Limb (tissue), 2 donors: ENCODE measurements at regions not wholly inside any gene's neighbourhood (a gene's known extent, or its start where the extent isn't known, plus 50 kb on each side); places are given as distances from the start of the nearest gene placed in this dataset.
"Not testable (repeated sequence)": the region's sequence is repeated elsewhere in the genome, so short reads cannot be mapped to it uniquely, and the experiment has no call there.

Source experiments
- DNase-seq, 2 donors: peaks; one replicate each; pipeline ENCODE4 v3.0.0-alpha.2; 2016; ENCODE audit errors: extremely low spot score in 2 of 2

GRCh38 chr9:78900500-78900899 lies 603.6 kb downstream of the PSAT1 start:
- no peak for DNase-seq

GRCh38 chr9:78902051-78902450 lies 605.1 kb downstream of the PSAT1 start:
- DNase-seq, result no peak

GRCh38 chr9:78903581-78903980 lies 606.7 kb downstream of the PSAT1 start:
- no peak for DNase-seq

GRCh38 chr9:78904686-78905085 lies 607.8 kb downstream of the PSAT1 start:
- no peak for DNase-seq

GRCh38 chr9:78905387-78905786 lies 608.5 kb downstream of the PSAT1 start:
- DNase-seq, result no peak

- no peak for DNase-seq
These were observed 609.2 kb downstream of the PSAT1 start for GRCh38 chr9:78905986-78906755.

GRCh38 chr9:78909566-78909965 lies 612.6 kb downstream of the PSAT1 start:
- no peak for DNase-seq

- DNase-seq, result not testable (repeated sequence)
These were observed 620.0 kb downstream of the PSAT1 start for GRCh38 chr9:78916884-78917283.

- no peak for DNase-seq
These were observed 622.1 kb downstream of the PSAT1 start for GRCh38 chr9:78918976-78919375.

- no peak for DNase-seq
These were observed 622.8 kb downstream of the PSAT1 start for GRCh38 chr9:78919701-78920100.

GRCh38 chr9:78921341-78921740 lies 624.4 kb downstream of the PSAT1 start:
- no peak for DNase-seq

- DNase-seq, result no peak
These were observed 627.2 kb downstream of the PSAT1 start for GRCh38 chr9:78923966-78924659.

- DNase-seq, result no peak
These were observed 630.4 kb downstream of the PSAT1 start for GRCh38 chr9:78927099-78927940.

GRCh38 chr9:78928625-78929405 lies 631.9 kb downstream of the PSAT1 start:
- no peak for DNase-seq

GRCh38 chr9:78930281-78930680 lies 633.4 kb downstream of the PSAT1 start:
- no peak for DNase-seq

- no peak for DNase-seq
These were observed 636.1 kb downstream of the PSAT1 start for GRCh38 chr9:78932849-78933627.

- DNase-seq, result no peak
These were observed 636.9 kb upstream of the TLE4 start for GRCh38 chr9:78934880-78935279.

- no peak for DNase-seq
These were observed 632.9 kb upstream of the TLE4 start for GRCh38 chr9:78938821-78939220.

- no peak for DNase-seq
These were observed 632.3 kb upstream of the TLE4 start for GRCh38 chr9:78939311-78940065.
